ENCODE measurements at regions not wholly inside any gene's neighbourhood (a gene's known extent, or its start where the extent isn't known, plus 50 kb on each side); places are given as distances from the start of the nearest gene placed in this dataset.

- no peak for DNase-seq (ENCODE audit: extremely low read depth, low read depth)
- no peak overlapping the region for H3K4me3 ChIP-seq (replicated peaks; ENCODE audit: low read depth, low read length)
- TF ChIP-seq CTCF (IDR thresholded peaks at IDR 0.05; ENCODE audit: low read depth, low read length, missing control alignments) = no peak
These were observed 189.9 kb downstream of the ZC3H11B start for GRCh38 chr1:219422811-219423598.

DNA sequence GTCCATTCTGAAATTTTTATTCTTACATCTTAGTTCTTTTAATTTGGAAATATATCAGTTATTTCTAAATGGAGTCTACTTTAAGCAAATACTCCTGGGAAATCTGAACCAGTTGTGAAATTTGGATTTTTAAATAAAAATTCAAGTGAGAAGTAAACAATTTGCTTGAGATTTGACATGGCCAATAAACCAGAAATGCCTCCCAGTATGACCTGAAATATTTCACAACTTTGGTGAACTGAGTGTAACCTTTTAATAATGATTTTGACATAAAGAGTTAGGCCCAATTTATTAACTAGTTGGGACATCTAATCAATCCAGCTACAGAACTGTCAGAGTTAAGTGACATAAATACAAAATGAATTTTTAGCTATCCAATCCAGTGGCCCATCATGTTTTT is 192.0 kb downstream of the ZC3H11B start:
- no peak for TF ChIP-seq CTCF (IDR thresholded peaks at IDR 0.05; ENCODE audit: low read depth, low read length, missing control alignments)
- DNase-seq (ENCODE audit: extremely low read depth, low read depth) = no peak
- H3K4me3 ChIP-seq (replicated peaks; ENCODE audit: low read depth, low read length) = no peak overlapping the region

GRCh38 chr1:219419860-219420259 is 193.0 kb downstream of the ZC3H11B start:
- DNase-seq (ENCODE audit: extremely low read depth, low read depth) = no peak
- TF ChIP-seq CTCF (IDR thresholded peaks at IDR 0.05; ENCODE audit: low read depth, low read length, missing control alignments) = no peak
- H3K4me3 ChIP-seq (replicated peaks; ENCODE audit: low read depth, low read length) = no peak overlapping the region

DNA sequence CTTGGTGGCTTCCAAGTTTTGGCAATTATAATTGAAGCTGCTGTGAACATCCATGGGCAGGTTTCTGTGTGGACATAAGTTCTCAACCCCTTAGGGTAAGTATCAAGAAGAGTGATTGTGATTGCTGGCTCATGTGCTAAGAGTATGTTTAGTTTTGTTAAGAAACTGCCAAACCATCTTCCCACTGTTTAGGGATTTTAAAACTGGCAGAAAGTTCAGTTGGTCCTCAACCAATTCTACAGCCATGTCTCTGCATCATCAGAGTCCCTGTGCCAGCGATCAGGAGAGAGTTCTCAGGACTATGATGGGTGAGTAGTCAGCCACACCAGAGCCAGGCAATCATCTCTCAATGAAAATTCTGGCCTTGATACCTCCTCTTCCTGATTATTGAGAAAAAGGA is 193.8 kb downstream of the ZC3H11B start:
- H3K4me3 ChIP-seq (replicated peaks; ENCODE audit: low read depth, low read length) = no peak overlapping the region
- no peak for DNase-seq (ENCODE audit: extremely low read depth, low read depth)
- TF ChIP-seq CTCF (IDR thresholded peaks at IDR 0.05; ENCODE audit: low read depth, low read length, missing control alignments) = no peak

DNA sequence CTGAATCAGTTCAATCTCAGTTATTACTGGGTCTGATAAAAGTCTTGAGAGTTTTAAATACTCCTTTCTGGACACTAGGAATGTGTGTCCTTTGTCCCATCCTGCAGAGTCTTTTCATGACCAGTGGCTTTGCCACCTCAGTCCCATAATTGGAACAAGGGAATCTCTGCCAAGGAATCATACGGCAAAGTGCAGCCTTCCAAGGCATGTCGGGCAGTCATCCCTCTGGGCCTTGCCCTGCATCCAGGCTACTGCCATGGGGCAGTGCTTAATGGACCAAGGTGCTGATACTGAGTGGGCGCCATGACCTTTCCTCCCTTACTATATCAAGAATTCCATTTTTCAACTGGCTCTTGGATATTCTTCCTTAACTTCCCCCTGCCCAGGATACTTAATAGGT is 195.3 kb downstream of the ZC3H11B start:
- H3K4me3 ChIP-seq (replicated peaks; ENCODE audit: low read depth, low read length) = no peak overlapping the region
- no peak for TF ChIP-seq CTCF (IDR thresholded peaks at IDR 0.05; ENCODE audit: low read depth, low read length, missing control alignments)
- no peak for DNase-seq (ENCODE audit: extremely low read depth, low read depth)

DNA sequence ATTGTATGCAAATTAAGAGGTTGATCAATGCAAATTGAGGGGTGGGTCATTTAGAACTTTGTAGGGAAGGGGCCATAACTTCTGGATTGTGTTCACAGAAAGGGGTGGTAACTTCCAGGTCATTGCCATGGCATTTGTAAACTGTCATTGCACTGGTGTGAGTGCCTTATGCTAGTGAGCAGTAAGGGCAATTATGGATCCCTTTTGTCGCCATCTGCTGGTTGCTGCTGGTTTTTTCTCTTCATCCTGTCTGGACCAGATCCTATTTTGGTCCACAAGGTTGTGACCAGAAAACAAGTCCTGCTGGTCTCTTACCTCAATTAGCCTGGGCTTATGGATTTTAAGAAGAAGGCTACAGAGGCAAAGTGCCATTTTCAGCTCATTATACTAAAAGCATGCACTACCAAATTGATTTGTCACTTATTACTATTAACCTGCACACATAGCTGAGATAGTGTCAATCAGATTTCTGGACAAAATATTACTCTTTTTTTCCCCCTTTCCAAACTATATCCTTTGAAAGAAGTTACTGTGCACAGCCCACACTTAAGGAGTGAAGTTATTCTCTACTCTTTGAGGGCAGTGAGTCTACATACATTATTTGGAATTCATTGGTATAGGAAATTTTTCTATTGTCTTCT is 196.2 kb downstream of the ZC3H11B start:
- peak; percentile 72 for TF ChIP-seq CTCF (IDR thresholded peaks at IDR 0.05; ENCODE audit: low read depth, low read length, missing control alignments)
- H3K4me3 ChIP-seq (replicated peaks; ENCODE audit: low read depth, low read length) = no peak overlapping the region
- DNase-seq (ENCODE audit: extremely low read depth, low read depth) = peak; percentile 44
